HG03025 (cell line): ENCODE measurements at regions not wholly inside any gene's neighbourhood (a gene's known extent, or its start where the extent isn't known, plus 50 kb on each side); places are given as distances from the start of the nearest gene placed in this dataset.
A peak's percentile ranks its signal among the peaks of the same experiment; 100 is the strongest.

Experiments used
- ATAC-seq: cut with Tn5 transposase; IDR thresholded peaks from one replicate; pipeline ENCODE4 v1.9.1; 2021; ENCODE audit warnings: mild to moderate bottlenecking, moderate library complexity; ENCODE audit not compliant: unreplicated experiment, low FRiP score

DNA sequence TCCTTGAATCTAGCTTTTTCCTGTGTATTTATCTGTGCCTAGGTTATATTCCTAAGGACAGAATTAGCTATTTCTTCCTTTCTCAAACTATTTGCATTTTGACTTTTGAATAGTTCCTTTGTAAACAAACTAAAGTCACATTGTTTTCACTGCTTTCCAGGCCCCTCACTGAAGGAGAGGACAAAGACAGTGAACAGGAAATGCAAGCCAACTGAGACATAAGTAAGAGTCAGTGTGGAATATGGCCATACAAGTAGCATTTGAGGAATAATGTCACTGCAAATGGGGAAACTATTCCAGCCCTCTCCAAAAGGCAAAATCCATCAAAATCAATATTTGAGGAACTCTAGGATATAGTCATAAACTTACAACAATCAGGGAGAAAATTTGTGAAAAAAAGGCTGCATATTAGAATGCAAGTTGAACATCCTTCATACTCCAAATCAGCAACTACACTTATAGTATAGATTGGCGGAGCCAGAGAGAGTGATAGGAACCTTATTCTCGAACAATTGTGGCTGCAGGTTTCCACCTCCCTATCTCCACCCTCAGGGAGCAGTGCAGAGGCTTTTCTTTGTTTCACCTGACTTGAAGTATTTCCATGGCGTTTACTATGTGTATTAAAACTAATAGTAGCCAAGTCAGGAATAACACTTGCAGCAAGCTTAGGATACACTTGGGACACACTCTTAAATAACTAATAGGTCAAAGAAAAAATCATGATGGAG lies 1110.4 kb upstream of the ADGRL3 start:
- no peak for ATAC-seq

DNA sequence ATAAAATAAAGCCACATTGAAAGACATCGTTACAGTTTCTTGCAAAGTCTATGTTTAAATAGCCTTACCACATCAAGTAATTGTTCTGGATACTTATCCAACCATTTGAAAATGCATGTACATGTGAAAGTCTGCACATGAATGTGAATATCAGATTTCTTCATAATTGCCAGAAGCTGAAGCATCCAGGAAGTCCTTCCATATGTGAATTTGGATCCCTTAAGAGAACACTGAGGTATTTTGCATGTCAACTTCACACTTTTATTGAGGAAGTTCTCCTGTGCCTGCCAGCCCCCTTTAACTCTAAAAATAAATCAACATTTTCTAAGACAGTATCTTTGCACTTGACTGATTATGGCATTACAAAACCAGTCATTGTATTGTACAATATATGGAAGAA lies 1103.5 kb upstream of the ADGRL3 start:
- no peak for ATAC-seq

GRCh38 chr4:60116592-60116991 lies 1083.5 kb upstream of the ADGRL3 start:
- ATAC-seq = no peak

DNA sequence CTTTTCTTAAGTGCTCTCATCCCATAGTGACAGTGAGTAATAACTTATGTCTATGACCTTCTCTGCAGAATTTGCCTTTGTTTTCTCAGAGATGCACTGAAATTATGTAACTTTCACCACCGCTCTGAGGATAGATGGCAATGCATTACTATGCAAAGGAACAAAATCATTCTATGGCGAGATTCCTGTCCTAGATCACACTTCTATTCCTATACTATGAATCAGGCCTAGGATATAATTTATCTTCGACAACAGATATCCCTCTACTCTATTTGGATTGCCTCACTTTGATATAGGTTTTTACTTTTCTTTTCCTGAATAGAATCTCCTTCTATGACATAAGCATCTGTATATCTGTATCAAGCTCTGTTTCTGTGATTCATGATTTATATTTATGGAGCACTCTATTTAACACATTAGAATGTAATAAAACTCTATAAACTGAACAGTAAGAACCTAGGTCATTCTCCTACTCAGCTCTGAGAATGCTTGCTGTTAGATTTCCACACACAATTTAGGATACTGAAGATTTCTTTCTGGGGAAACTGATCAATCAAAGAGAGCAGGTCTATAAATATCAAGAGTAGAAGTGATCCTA lies 1082.3 kb upstream of the ADGRL3 start:
- ATAC-seq = no peak

- ATAC-seq = no peak
Observed at GRCh38 chr4:60122820-60123219, 1077.3 kb upstream of the ADGRL3 start.

GRCh38 chr4:60128888-60129287 lies 1071.2 kb upstream of the ADGRL3 start:
- no peak for ATAC-seq

- ATAC-seq = no peak
Observed at GRCh38 chr4:60129740-60130139, 1070.4 kb upstream of the ADGRL3 start.

DNA sequence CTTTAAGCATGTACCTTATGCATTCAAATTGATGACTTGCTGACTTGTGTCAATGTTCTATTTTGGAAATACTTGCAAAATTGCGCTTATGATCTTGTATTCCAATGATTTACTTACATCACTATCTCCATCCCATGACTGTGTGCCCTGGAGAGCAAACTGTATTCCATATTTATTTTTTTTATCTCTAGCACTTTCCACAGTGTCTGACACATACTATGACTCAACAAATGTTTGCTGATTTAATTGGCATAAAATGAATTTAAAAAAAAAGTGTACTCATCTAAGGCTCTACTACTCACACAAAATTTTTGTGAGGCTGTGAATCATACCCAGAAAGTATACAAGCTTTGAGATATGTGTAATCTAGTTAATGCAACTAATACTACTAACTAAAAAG lies 1066.8 kb upstream of the ADGRL3 start:
- no peak for ATAC-seq

- ATAC-seq = no peak
Observed at GRCh38 chr4:60134099-60134498, 1066.0 kb upstream of the ADGRL3 start.

DNA sequence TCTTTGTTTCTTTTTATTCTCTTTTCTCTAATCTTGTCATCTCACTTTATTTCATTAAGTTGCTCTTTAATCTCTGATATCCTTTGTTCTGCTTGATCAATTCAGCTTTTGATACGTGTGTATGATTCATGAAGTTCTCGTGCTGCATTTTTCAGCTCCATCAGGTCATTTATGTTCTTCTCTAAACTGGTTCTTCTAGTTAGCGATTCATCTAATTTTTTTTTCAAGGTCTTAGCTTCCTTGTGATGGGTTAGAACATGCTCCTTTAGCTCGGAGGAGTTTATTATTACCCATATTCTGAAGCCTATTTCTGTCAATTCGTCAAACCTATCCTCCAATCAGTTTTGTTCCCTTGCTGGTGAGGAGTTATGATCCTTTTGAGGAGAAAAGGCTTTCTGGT lies 1045.0 kb upstream of the ADGRL3 start:
- ATAC-seq = no peak

DNA sequence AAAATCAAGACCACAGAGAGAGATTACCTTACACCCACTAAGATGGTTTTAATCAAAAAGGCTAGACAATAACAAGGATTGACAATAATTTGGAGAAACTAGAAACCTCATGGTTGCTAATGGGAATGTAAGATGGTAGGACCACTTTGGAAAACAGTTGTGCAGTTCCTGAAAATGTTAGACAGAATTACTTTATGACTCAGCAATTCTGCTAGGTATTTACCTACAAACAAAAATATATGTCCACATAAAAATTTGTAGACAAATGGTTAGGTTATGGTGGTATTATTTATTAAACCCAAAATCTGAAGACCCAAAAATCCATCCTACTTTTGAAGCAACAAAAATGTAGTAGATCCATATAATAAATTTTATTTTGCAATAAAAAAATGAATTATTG lies 1027.0 kb upstream of the ADGRL3 start:
- no peak for ATAC-seq

DNA sequence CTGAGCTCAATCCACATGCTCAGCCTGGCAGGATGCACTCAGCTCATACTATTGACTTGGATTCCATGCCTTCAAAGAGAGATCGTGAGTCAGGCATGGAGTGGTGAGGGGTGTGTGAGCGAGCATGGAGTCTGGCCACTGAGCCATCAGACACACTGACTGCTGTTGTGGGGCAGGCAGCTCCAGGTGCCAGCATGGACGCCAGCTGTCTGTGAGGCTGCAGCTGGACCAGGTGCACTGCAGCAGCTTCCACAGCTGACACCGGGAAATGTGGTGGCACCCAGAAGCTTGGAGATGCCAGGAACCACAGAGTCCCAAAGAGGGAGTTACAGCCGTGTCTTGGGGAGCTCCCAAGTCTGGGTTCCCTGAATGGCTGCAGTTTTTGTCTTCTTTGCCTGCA lies 1026.4 kb upstream of the ADGRL3 start:
- ATAC-seq = no peak

DNA sequence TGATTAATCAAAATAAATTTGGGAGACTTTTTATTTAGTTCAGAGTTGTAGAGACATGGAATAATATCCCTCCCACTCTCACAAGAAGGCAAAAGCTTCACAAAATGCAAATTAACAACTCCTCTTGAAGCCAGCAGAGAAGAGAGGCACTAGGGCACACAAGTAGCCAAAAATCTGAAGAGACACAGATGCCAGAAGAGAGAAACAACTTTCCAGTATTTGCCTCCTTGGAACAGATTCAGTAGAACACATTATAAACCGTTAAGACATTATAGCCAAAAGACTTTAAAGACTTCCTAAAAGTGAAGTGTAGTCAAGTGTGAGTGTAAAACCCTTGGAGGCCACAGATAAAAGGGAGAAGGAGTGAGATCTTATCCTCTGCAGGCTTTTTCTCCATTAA lies 1024.9 kb upstream of the ADGRL3 start:
- ATAC-seq = no peak

DNA sequence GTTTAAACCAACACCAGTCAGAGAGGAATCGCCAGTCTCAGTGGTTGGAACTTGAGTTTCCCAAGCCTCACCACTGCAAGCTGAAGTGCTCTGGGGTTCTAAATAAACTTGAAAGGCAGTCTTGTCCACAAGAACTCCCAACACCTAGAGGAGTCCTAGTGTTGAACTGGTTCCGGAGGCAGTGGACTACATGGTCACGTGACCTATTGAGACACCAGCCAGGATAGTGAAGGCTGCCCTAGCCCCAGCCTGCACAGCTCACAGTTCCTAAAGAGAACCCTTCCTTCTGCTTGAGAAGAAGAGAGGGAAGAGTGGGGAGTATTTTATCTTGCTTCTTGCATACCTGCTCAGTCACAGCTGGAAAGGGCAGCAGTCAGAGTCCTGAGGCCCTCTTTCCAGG lies 1012.7 kb upstream of the ADGRL3 start:
- ATAC-seq = no peak

GRCh38 chr4:60189286-60189685 lies 1010.8 kb upstream of the ADGRL3 start:
- ATAC-seq = no peak

- no peak for ATAC-seq
Observed at GRCh38 chr4:60194214-60194613, 1005.9 kb upstream of the ADGRL3 start.

DNA sequence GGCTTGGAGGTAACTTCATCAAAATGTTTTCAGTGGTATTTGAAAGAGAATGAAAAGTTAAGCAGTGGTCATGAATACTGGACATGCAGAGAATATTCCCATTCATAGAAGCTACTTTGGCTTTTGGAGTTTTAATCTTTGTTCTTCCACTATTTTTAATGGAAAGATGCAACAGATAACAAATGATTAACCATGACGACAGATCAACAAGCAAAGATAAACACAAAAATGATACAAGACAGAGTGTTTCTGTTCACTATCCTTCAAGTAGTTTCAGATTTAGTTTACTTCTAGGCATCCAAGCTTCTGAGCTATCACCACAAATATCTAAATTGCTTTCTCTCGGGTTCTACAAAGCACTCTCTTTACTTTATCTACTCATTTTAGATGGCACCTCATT lies 1004.9 kb upstream of the ADGRL3 start:
- no peak for ATAC-seq

DNA sequence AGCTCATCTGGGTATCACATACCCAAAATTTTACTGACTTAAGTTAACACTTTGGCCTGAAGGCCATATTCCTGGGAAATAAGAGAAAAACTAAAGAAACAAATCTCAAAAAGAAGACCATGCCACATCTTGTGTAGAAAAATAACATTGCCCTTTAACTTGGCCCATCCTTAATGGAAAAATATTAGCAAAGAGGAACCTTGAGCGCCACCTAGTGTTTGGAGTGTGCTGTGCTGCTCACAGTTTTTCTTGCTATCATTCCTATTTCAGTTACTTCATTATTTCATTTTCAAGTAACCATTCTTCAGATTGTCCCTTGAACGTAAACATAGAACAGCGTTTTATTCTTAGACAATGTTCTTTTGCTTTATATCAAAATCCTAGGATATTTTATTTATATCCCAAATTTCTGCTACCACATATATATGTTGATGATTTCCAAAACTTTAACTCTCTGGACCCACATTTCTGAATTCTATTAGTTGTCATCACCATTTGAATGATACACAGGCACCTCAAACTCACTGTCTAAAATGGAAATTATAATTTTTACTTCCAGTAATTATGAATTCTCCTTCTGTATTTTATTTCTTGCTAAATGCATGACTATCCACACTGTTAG lies 999.0 kb upstream of the ADGRL3 start:
- ATAC-seq = peak; percentile 92

GRCh38 chr4:60209588-60209987 lies 990.5 kb upstream of the ADGRL3 start:
- no peak for ATAC-seq

- no peak for ATAC-seq
Observed at GRCh38 chr4:60215906-60216305, 984.2 kb upstream of the ADGRL3 start.

- no peak for ATAC-seq
Observed at GRCh38 chr4:60216752-60217151, 983.4 kb upstream of the ADGRL3 start.

DNA sequence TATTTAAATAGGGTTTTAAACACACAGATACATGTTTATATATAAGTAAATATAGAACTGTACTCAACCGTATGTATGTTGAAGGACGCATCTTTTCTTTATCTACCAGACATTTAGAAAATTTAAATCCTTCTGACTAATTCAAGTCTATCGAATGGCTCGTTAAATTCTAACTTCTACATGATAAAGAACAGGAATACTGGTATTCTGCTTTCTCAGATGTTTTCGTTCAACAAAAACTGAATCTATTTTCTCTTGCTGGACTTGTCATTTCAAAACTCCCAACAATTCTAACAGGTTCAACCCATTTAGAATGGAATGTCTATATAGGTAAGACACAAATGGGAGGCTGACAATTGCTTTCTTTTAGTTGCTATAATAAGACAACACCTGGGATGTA lies 978.3 kb upstream of the ADGRL3 start:
- ATAC-seq = no peak
